Astrocyte (in vitro differentiated cells and primary cell): ENCODE measurements at regions not wholly inside any gene's neighbourhood (a gene's known extent, or its start where the extent isn't known, plus 50 kb on each side); places are given as distances from the start of the nearest gene placed in this dataset.

ENCODE experiments used
- EZH2 ChIP-seq: IDR thresholded peaks from 2 replicates; pipeline ENCODE4 v1.6.1; 2012; ENCODE audit warnings: mild to moderate bottlenecking, low read length, inconsistent platforms; ENCODE audit not compliant: insufficient read depth
- TF ChIP-seq, protein P1 (sequence below): IDR thresholded peaks from 2 replicates; pipeline ENCODE4 v1.5.1; 2011; ENCODE audit warnings: low read depth, mild to moderate bottlenecking, inconsistent platforms, low read length, moderate library complexity; ENCODE audit not compliant: insufficient read depth

DNA sequence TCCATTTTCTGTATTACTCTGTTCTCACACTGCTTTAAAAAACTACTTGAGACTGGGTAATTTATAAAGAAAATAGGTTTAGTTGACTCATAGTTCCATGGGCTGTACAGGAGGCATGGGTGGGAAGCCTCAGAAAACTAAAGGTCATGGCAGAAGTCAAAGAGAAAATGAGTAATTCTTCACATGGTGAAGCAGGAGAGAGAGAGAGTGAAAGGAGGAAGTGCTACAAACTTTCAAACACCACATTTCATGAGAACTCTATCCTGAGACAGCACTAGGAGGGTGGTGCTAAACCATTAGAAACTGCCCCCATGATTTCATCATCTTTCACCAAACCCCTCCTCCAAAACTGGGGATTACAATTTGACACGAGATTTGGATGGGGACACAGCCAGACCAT, 108.0 kb upstream of the PBDC1 start:
- no peak for TF ChIP-seq EZH2
- TF ChIP-seq, protein P1, sequence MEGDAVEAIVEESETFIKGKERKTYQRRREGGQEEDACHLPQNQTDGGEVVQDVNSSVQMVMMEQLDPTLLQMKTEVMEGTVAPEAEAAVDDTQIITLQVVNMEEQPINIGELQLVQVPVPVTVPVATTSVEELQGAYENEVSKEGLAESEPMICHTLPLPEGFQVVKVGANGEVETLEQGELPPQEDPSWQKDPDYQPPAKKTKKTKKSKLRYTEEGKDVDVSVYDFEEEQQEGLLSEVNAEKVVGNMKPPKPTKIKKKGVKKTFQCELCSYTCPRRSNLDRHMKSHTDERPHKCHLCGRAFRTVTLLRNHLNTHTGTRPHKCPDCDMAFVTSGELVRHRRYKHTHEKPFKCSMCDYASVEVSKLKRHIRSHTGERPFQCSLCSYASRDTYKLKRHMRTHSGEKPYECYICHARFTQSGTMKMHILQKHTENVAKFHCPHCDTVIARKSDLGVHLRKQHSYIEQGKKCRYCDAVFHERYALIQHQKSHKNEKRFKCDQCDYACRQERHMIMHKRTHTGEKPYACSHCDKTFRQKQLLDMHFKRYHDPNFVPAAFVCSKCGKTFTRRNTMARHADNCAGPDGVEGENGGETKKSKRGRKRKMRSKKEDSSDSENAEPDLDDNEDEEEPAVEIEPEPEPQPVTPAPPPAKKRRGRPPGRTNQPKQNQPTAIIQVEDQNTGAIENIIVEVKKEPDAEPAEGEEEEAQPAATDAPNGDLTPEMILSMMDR, result no peak
